ENCODE measurements at regions not wholly inside any gene's neighbourhood (a gene's known extent, or its start where the extent isn't known, plus 50 kb on each side); places are given as distances from the start of the nearest gene placed in this dataset.
"Not testable (repeated sequence)": the region's sequence is repeated elsewhere in the genome, so short reads cannot be mapped to it uniquely, and the experiment has no call there.

DNA sequence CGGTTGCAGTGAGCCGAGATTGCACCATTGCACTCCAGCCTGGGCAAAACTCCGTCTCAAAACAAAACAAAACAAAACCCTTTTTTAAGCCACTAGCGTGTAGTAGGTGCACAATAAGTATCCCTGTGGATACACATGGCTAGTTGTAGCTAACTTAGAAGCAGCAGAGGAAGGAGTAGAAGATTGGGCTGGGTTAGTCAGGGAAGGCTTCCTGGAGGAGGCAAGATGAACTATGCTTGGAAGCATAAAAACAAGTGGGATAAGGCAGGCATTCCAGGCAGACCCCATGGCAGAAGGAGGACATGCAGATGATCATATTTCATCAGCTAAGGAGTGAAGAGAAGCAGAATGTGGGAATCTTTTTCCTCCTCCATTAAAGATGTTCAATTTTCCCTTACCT is 83.4 kb downstream of the IRX5 start:
- in situ Hi-C loops (cut with HindIII; ENCODE audit: low sequenced_read_pairs): no loop called here
- DNase-seq (ENCODE audit: low spot score): no peak

GRCh38 chr16:55015181-55015913 is 84.7 kb downstream of the IRX5 start:
- DNase-seq (ENCODE audit: low spot score): no peak
- in situ Hi-C loops (cut with HindIII; ENCODE audit: low sequenced_read_pairs): no loop called here

DNA sequence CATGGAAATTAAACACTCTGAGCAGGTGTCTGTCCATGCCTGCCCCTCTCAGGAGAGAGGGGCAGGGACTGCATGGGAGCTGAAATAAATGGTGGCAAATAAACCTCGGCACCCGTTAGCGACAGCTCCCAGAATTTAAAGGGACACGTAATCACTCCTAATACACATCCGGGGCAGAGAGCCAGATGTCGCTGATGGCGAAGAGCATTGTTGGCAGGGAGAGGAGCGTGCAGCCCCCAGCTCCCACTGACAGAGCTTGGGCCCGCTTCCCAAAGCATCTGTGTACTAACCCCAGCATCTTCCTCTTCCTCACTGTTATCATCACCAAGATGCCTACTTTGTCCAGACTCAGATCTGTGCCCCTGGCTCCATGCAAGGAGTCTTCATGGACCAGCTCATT is 85.8 kb downstream of the IRX5 start:
- DNase-seq (ENCODE audit: low spot score): no peak
- in situ Hi-C loops (cut with HindIII; ENCODE audit: low sequenced_read_pairs): no loop called here

GRCh38 chr16:55017321-55017720 is 86.7 kb downstream of the IRX5 start:
- in situ Hi-C loops (cut with HindIII; ENCODE audit: low sequenced_read_pairs): no loop called here
- DNase-seq (ENCODE audit: low spot score): no peak

DNA sequence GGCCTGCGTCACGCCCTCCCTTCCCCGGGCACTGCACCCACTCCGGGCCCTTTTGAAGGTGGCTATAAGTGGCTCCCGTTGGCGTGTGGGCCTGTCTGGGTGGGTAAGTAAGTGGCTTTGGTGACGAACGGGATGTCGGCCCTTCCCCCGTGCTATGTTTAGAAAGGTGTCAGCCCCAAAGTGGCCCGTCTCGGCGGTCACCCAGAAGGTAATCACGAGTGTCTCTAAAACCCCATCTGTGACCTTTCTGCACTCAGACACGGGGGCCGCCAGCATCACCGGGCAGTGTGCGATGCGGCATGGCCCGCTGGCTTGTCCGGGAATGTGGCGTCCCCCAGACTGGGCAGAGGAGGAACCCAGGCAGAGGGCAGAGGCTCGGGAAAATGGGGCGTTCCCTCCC is 88.2 kb downstream of the IRX5 start:
- in situ Hi-C loops (cut with HindIII; ENCODE audit: low sequenced_read_pairs): no loop called here
- DNase-seq (ENCODE audit: low spot score): no peak

DNA sequence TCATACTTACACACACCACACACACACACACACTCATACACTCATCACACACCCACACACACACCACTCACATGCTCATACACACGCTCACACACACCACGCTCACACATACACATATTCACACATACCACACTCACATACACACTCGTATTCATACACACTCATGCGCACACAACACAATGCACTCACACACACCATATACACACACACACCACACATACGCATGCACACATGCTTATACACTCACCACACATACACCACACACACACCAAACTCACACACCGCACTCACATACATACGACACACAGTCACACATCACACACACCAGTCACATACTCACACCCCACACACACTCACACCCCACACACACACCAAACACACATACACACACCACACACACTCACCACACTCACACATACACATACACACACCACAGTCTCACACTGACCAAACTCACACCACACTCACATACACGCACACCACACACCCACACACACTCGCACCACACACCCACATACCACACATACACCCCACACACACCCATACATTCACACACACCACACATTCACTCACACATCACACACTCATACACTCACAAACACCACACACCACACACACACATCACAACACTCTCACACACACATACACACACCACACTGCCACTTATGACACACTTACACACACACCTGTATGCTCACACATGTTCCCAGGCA is 88.9 kb downstream of the IRX5 start:
- in situ Hi-C loops (cut with HindIII; ENCODE audit: low sequenced_read_pairs): no loop called here
- no peak for DNase-seq (ENCODE audit: low spot score)

GRCh38 chr16:55021595-55022475 is 91.2 kb downstream of the IRX5 start:
- in situ Hi-C loops (cut with HindIII; ENCODE audit: low sequenced_read_pairs): no loop called here
- no peak for DNase-seq (ENCODE audit: low spot score)

DNA sequence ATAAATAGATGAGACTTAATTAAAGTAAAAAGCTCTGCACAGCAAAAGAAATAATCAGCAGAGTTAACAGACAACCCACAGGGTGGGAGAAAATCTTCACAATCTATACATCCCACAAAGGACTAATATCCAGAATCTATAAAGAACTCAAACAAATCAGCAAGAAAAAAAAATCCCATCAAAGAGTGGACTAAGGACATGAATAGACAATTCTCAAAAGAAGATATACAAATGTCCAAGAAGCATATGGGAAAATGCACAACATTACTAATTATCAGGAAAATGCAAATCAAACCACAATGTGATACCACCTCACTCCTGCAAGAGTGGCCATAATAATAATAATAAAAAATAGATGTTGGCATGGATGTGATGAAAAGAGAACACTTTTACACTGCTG is 96.6 kb downstream of the IRX5 start:
- DNase-seq (ENCODE audit: low spot score); in situ Hi-C loops (cut with HindIII; ENCODE audit: low sequenced_read_pairs): not testable (repeated sequence)

DNA sequence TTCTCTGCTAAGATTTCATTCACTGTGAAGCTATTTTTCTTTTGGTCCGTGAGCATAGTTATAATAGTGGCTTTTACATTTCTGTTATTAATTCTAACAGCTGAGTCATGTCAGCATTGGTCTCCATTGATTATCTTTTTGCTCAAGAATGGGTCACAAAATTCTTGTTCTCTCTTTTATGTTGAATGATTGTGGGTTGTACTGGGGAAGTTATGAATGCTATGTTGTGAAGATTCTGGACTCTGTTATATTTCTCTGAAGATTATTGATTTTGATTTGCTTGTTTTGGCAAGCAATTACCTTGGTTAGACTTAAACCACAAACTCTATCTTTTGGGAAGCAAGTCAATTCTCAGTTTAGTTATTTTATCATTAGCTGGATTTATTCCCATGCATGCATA is 98.8 kb downstream of the IRX5 start:
- in situ Hi-C loops (cut with HindIII; ENCODE audit: low sequenced_read_pairs): no loop called here
- DNase-seq (ENCODE audit: low spot score): no peak

- in situ Hi-C loops (cut with HindIII; ENCODE audit: low sequenced_read_pairs): no loop called here
- no peak for DNase-seq (ENCODE audit: low spot score)
Measured at GRCh38 chr16:55030944-55031343, 100.3 kb downstream of the IRX5 start.

DNA sequence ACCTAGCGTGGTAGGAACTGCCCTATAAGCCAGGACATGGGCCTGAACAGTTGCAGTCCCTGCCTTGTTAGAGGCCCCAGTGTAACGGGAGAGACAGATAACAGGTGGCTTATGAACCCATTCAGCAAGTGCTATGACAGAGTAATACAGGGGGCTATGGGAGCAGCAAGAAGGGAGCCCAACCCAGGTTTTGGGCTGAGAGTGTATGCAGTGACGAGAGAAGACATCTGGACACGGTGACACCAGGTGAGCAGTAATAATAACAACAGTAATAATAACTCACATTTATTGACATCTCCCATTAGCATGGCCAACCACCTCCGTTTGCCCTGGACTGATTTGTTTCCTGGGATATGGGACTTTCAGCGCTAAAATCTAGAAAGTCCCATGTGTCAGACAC is 100.8 kb downstream of the IRX5 start:
- in situ Hi-C loops (cut with HindIII; ENCODE audit: low sequenced_read_pairs): no loop called here
- DNase-seq (ENCODE audit: low spot score): no peak

GRCh38 chr16:55033225-55034156 is 102.8 kb downstream of the IRX5 start:
- in situ Hi-C loops (cut with HindIII; ENCODE audit: low sequenced_read_pairs): no loop called here
- no peak for DNase-seq (ENCODE audit: low spot score)

GRCh38 chr16:55035029-55035428 is 104.4 kb downstream of the IRX5 start:
- peak; percentile 1 for DNase-seq (ENCODE audit: low spot score)
- in situ Hi-C loops (cut with HindIII; ENCODE audit: low sequenced_read_pairs): no loop called here

DNA sequence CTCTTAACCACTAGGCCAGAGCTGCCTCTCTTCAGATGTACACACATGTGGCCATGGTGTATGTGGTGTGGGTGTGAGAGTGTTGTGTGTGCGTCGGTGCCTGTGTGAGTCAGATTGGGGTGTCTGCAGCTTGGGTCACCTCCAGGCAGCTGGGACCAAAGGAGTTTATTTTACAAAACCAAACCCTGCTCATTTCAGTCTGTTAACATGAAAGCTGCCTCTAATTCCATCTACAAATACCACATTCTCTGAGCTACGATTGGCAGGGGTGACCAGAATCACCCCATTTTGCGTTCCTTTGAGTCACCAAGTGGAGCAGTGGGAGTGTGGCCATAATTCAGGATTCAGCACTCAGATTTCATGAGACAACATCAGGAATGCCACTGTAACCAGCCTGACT is 105.3 kb downstream of the IRX5 start:
- no peak for DNase-seq (ENCODE audit: low spot score)
- in situ Hi-C loops (cut with HindIII; ENCODE audit: low sequenced_read_pairs): no loop called here

GRCh38 chr16:55036371-55036821 is 105.7 kb downstream of the IRX5 start:
- in situ Hi-C loops (cut with HindIII; ENCODE audit: low sequenced_read_pairs): no loop called here
- DNase-seq (ENCODE audit: low spot score): no peak

- in situ Hi-C loops (cut with HindIII; ENCODE audit: low sequenced_read_pairs): no loop called here
- no peak for DNase-seq (ENCODE audit: low spot score)
Measured at GRCh38 chr16:55037046-55037445, 106.4 kb downstream of the IRX5 start.

- DNase-seq (ENCODE audit: low spot score): no peak
- in situ Hi-C loops (cut with HindIII; ENCODE audit: low sequenced_read_pairs): no loop called here
Measured at GRCh38 chr16:55037966-55038365, 107.3 kb downstream of the IRX5 start.

DNA sequence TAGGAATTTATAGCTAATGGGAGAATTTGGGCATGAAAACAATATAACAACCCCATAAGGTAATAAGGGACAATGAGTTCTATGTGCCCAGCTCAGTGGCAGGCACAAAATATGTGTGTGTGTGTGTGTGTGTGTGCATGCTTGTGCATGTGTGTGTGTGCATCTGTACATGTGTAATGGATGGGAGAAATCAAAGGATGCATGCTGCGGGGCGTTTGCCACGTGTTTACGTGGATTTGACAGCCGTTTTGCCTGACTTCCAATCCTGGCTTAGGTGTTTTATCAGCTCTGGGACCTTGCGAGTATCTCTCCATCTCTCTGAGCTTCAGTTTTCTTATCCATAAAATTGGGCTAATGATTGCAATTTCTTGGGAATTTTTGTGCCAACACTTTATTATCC is 108.4 kb downstream of the IRX5 start:
- in situ Hi-C loops (cut with HindIII; ENCODE audit: low sequenced_read_pairs): no loop called here
- DNase-seq (ENCODE audit: low spot score): no peak

GRCh38 chr16:55039511-55039910 is 108.8 kb downstream of the IRX5 start:
- DNase-seq (ENCODE audit: low spot score): no peak
- in situ Hi-C loops (cut with HindIII; ENCODE audit: low sequenced_read_pairs): no loop called here

Data from G401 (cell line).